ENCODE measurements at regions not wholly inside any gene's neighbourhood (a gene's known extent, or its start where the extent isn't known, plus 50 kb on each side); places are given as distances from the start of the nearest gene placed in this dataset.

- no peak for DNase-seq (ENCODE audit: low spot score in 2 of 2)
These were observed 365.3 kb downstream of the NUAK1 start for GRCh38 chr12:105773471-105773870.

GRCh38 chr12:105774037-105774436, 364.7 kb downstream of the NUAK1 start:
- DNase-seq (ENCODE audit: low spot score in 2 of 2) (no peak), FAIRE-seq (no peak)

More at GRCh38 chr12:105773471-105773870, 365.3 kb downstream of the NUAK1 start:
- FAIRE-seq, result no peak

GRCh38 chr12:105775343-105775742, 363.4 kb downstream of the NUAK1 start:
- no peak for FAIRE-seq
- peak in 1 of 2 donors; percentile 14 for DNase-seq (ENCODE audit: low spot score in 2 of 2)

GRCh38 chr12:105783983-105784947, 354.5 kb downstream of the NUAK1 start:
- FAIRE-seq (no peak), DNase-seq (ENCODE audit: low spot score in 2 of 2) (no peak)

GRCh38 chr12:105793421-105793820, 345.3 kb downstream of the NUAK1 start:
- no peak for FAIRE-seq
- DNase-seq (ENCODE audit: low spot score in 2 of 2), result no peak

- FAIRE-seq (no peak), DNase-seq (ENCODE audit: low spot score in 2 of 2) (no peak)
These were observed 340.4 kb downstream of the NUAK1 start for GRCh38 chr12:105798256-105798845.

GRCh38 chr12:105799103-105799502, 339.7 kb downstream of the NUAK1 start:
- DNase-seq (ENCODE audit: low spot score in 2 of 2) (no peak), FAIRE-seq (no peak)

GRCh38 chr12:105801351-105801750, 337.4 kb downstream of the NUAK1 start:
- DNase-seq (ENCODE audit: low spot score in 2 of 2) (no peak), FAIRE-seq (no peak)

GRCh38 chr12:105803292-105803691, 335.5 kb downstream of the NUAK1 start:
- FAIRE-seq (no peak), DNase-seq (ENCODE audit: low spot score in 2 of 2) (no peak)

GRCh38 chr12:105804591-105805265, 334.0 kb downstream of the NUAK1 start:
- DNase-seq (ENCODE audit: low spot score in 2 of 2) (no peak), FAIRE-seq (no peak)

- DNase-seq (ENCODE audit: low spot score in 2 of 2) (no peak), FAIRE-seq (no peak)
These were observed 332.9 kb downstream of the NUAK1 start for GRCh38 chr12:105805730-105806399.

GRCh38 chr12:105806400-105806770, 332.4 kb downstream of the NUAK1 start:
- DNase-seq (ENCODE audit: low spot score in 2 of 2) (no peak), FAIRE-seq (no peak)

- FAIRE-seq (no peak), DNase-seq (ENCODE audit: low spot score in 2 of 2) (no peak)
These were observed 326.4 kb downstream of the NUAK1 start for GRCh38 chr12:105812366-105812765.

GRCh38 chr12:105813201-105813600, 325.6 kb downstream of the NUAK1 start:
- FAIRE-seq (no peak), DNase-seq (ENCODE audit: low spot score in 2 of 2) (no peak)

GRCh38 chr12:105814283-105814682, 324.5 kb downstream of the NUAK1 start:
- FAIRE-seq (no peak), DNase-seq (ENCODE audit: low spot score in 2 of 2) (no peak)

GRCh38 chr12:105819549-105819948, 319.2 kb downstream of the NUAK1 start:
- no peak for FAIRE-seq
- DNase-seq (ENCODE audit: low spot score in 2 of 2), result no peak

GRCh38 chr12:105820429-105821125, 318.2 kb downstream of the NUAK1 start:
- FAIRE-seq (no peak), DNase-seq (ENCODE audit: low spot score in 2 of 2) (peak; percentile 7 to 14)

GRCh38 chr12:105822131-105823105, 316.3 kb downstream of the NUAK1 start:
- FAIRE-seq (no peak), DNase-seq (ENCODE audit: low spot score in 2 of 2) (peak in 1 of 2 donors; percentile 6)

- DNase-seq (ENCODE audit: low spot score in 2 of 2) (no peak), FAIRE-seq (no peak)
These were observed 314.9 kb downstream of the NUAK1 start for GRCh38 chr12:105823810-105824209.

Data from frontal cortex (tissue), 3 donors.